Caco-2 (cell line): ENCODE measurements at regions not wholly inside any gene's neighbourhood (a gene's known extent, or its start where the extent isn't known, plus 50 kb on each side); places are given as distances from the start of the nearest gene placed in this dataset.

Experiments
- BruUV-seq: library from RNA; stranded (reverse); fragments of 400-500 nt; replicated peaks from 2 replicates; lab custom pipeline; 2021; lab: Mats Ljungman, UMichigan
- CTCF ChIA-PET: fragments of 300-600 bp; sonication (Branson Sonifier 250); formaldehyde crosslinking; loops from one replicate; lab custom pipeline; 2022; ENCODE audit warnings: antibody characterized with exemption; lab: Charles Lee
- POLR2A ChIA-PET: fragments of 300-600 bp; sonication (Branson Sonifier 250); formaldehyde crosslinking; loops from one replicate; lab custom pipeline; 2022; ENCODE audit warnings: antibody characterized with exemption; lab: Charles Lee
- DNase-seq, 2 experiments: peaks; one replicate each; pipeline versions ENCODE4 v3.0.0 to v3.0.0-alpha.2; 2020 to 2022
- H3K27me3 ChIP-seq: replicated peaks from 2 replicates; pipeline ENCODE4 v1.6.0; 2011; ENCODE audit warnings: low read length; ENCODE audit not compliant: control insufficient read depth, insufficient read depth
- H3K36me3 ChIP-seq: 2 replicates; pipeline ENCODE4 v1.5.1; 2011; ENCODE audit warnings: low read length; ENCODE audit not compliant: control insufficient read depth, insufficient read depth
- H3K4me1 ChIP-seq: fragments of 250-450 bp; sonication (Bioruptor Pico); 2 replicates; pipeline ENCODE4 v1.5.1; 2020; ENCODE audit warnings: mild to moderate bottlenecking
- H3K4me3 ChIP-seq: 2 replicates; pipeline ENCODE4 v1.5.1; 2011; ENCODE audit warnings: low read depth, mild to moderate bottlenecking, control low read depth, low read length
- H3K9me3 ChIP-seq: fragments of 250-450 bp; sonication (Bioruptor Pico); 2 replicates; pipeline ENCODE4 v1.5.1; 2020; ENCODE audit warnings: mild to moderate bottlenecking, moderate library complexity
- H3K27ac Mint-ChIP-seq: one replicate; pipeline ENCODE4 v1.8.0; 2022; ENCODE audit warnings: mixed read lengths; ENCODE audit not compliant: unreplicated experiment
- H3K27me3 Mint-ChIP-seq: one replicate; pipeline ENCODE4 v1.8.0; 2022; ENCODE audit warnings: mixed read lengths; ENCODE audit not compliant: insufficient read depth, unreplicated experiment
- H3K36me3 Mint-ChIP-seq: one replicate; pipeline ENCODE4 v1.8.0; 2022; ENCODE audit warnings: mild to moderate bottlenecking, mixed read lengths; ENCODE audit not compliant: insufficient read depth, unreplicated experiment
- H3K4me1 Mint-ChIP-seq: one replicate; pipeline ENCODE4 v1.8.0; 2022; ENCODE audit warnings: low read depth, mixed read lengths; ENCODE audit not compliant: unreplicated experiment
- H3K4me3 Mint-ChIP-seq: one replicate; pipeline ENCODE4 v1.8.0; 2022; ENCODE audit warnings: mild to moderate bottlenecking, moderate library complexity, mixed read lengths; ENCODE audit not compliant: unreplicated experiment
- H3K9me3 Mint-ChIP-seq: one replicate; pipeline ENCODE4 v1.8.0; 2022; ENCODE audit warnings: mixed read lengths; ENCODE audit not compliant: unreplicated experiment
- CTCF ChIP-seq, 2 experiments: fragments of 200-600 bp in 1 of 2; IDR thresholded peaks; 1 replicate in 1 of 2; 2 replicates in 1 of 2; pipeline versions ENCODE4 v1.5.1 to v1.8.0; 2011 to 2022; ENCODE audit warnings: antibody characterized with exemption in 1 of 2, control low read depth in 1 of 2, inconsistent platforms in 1 of 2, low read depth in 1 of 2, low read length in 1 of 2, mild to moderate bottlenecking in 1 of 2, moderate library complexity in 1 of 2; ENCODE audit not compliant: insufficient read depth in 1 of 2, severe bottlenecking in 1 of 2, unreplicated experiment in 1 of 2
- intact Hi-C: fragments of 100-400 bp; cut with micrococcal nuclease; formaldehyde crosslinking; loops from one replicate; pipeline ENCODE4 v1.10.0; 2022; ENCODE audit not compliant: unreplicated experiment

DNA sequence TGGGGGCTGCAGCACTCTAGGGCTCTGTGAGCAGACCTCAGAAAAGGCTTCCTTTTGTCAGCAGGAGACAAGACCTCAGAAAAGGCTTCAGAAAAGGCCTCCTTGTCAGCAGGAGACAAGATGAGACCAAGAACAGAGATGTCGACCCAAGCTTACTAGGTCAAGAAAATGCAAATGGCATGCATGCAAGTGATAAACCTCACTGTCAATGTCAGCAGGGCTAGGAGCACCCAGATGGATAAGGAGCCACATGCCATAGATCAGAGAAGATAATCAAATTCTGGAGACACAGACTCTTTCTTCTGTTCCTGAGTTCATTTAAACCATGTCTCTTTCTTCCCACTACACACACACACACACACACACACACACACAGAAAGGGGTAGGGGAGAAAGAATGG lies 285.9 kb downstream of the CHRM3 start:
- no peaks in the 10 kb centered on the region for H3K4me1 ChIP-seq
- H3K36me3 Mint-ChIP-seq = no peaks in the 10 kb centered on the region
- ChIA-PET CTCF (no interaction called here), POLR2A (no interaction called here)
- no peaks in the 10 kb centered on the region for H3K9me3 Mint-ChIP-seq
- intact Hi-C loops = no loop called here
- no peaks in the 10 kb centered on the region for H3K36me3 ChIP-seq
- no peaks in the 10 kb centered on the region for H3K4me1 Mint-ChIP-seq
- H3K4me3 Mint-ChIP-seq = no peak overlapping the region
- no peaks in the 10 kb centered on the region for H3K27me3 Mint-ChIP-seq
- H3K27ac Mint-ChIP-seq = no peak overlapping the region
- H3K9me3 ChIP-seq = no peaks in the 10 kb centered on the region
- no peaks in the 10 kb centered on the region for H3K27me3 ChIP-seq
- DNase-seq = no peak
- no peak for TF ChIP-seq CTCF (IDR thresholded peaks at IDR 0.05; ENCODE audit: insufficient read depth in 1 of 2, low read depth in 1 of 2, low read length in 1 of 2, severe bottlenecking in 1 of 2, unreplicated experiment in 1 of 2)
- H3K4me3 ChIP-seq = no peak overlapping the region
- no TSS peak for BruUV-seq

GRCh38 chr1:239675735-239676134 lies 289.4 kb downstream of the CHRM3 start:
- H3K27me3 ChIP-seq = no peaks in the 10 kb centered on the region
- no peak for TF ChIP-seq CTCF (IDR thresholded peaks at IDR 0.05; ENCODE audit: insufficient read depth in 1 of 2, low read depth in 1 of 2, low read length in 1 of 2, severe bottlenecking in 1 of 2, unreplicated experiment in 1 of 2)
- no peaks in the 10 kb centered on the region for H3K36me3 ChIP-seq
- intact Hi-C loops = no loop called here
- no peak overlapping the region for H3K4me3 ChIP-seq
- no peak overlapping the region for H3K4me3 Mint-ChIP-seq
- no peak overlapping the region for H3K27ac Mint-ChIP-seq
- H3K9me3 ChIP-seq = no peaks in the 10 kb centered on the region
- no TSS peak for BruUV-seq
- DNase-seq = no peak
- no peaks in the 10 kb centered on the region for H3K27me3 Mint-ChIP-seq
- ChIA-PET POLR2A (no interaction called here), CTCF (no interaction called here)
- H3K9me3 Mint-ChIP-seq = no peaks in the 10 kb centered on the region
- no peaks in the 10 kb centered on the region for H3K4me1 ChIP-seq
- no peaks in the 10 kb centered on the region for H3K36me3 Mint-ChIP-seq
- no peaks in the 10 kb centered on the region for H3K4me1 Mint-ChIP-seq

- POLR2A ChIA-PET = no interaction called here
- intact Hi-C loops = no loop called here
- Histone ChIP-seq H3K9me3 (no peaks in the 10 kb centered on the region), H3K4me3 (no peak overlapping the region), H3K4me1 (no peaks in the 10 kb centered on the region), H3K36me3 (no peaks in the 10 kb centered on the region), H3K27me3 (no peaks in the 10 kb centered on the region)
- BruUV-seq = no TSS peak
- Mint-ChIP-seq H3K9me3 (no peaks in the 10 kb centered on the region), H3K36me3 (no peaks in the 10 kb centered on the region), H3K4me3 (no peak overlapping the region), H3K27ac (no peak overlapping the region), H3K4me1 (no peaks in the 10 kb centered on the region), H3K27me3 (no peaks in the 10 kb centered on the region)
- DNase-seq = no peak
- CTCF ChIA-PET = no interaction called here
- no peak for TF ChIP-seq CTCF (IDR thresholded peaks at IDR 0.05; ENCODE audit: insufficient read depth in 1 of 2, low read depth in 1 of 2, low read length in 1 of 2, severe bottlenecking in 1 of 2, unreplicated experiment in 1 of 2)
Observed at GRCh38 chr1:239676522-239677273, 290.3 kb downstream of the CHRM3 start.
